Lower lobe of right lung (tissue), 2 donors: ENCODE measurements at regions not wholly inside any gene's neighbourhood (a gene's known extent, or its start where the extent isn't known, plus 50 kb on each side); places are given as distances from the start of the nearest gene placed in this dataset.

ENCODE experiments used
- ATAC-seq, 2 donors: fragments of 200-7000 bp; cut with Tn5 transposase; one replicate each; pipeline ENCODE4 v1.9.1; 2020 to 2022; ENCODE audit warnings: mild to moderate bottlenecking in 2 of 2, moderate library complexity in 2 of 2
- DNase-seq: peaks from one replicate; pipeline ENCODE4 v3.0.0-alpha.2; 2020
- H3K27ac ChIP-seq: fragments of 200-600 bp; one replicate; pipeline ENCODE4 v1.8.0; 2022
- H3K27me3 ChIP-seq: fragments of 200-600 bp; one replicate; pipeline ENCODE4 v1.8.0; 2022; ENCODE audit warnings: low read depth
- H3K36me3 ChIP-seq: fragments of 200-600 bp; one replicate; pipeline ENCODE4 v1.8.0; 2022; ENCODE audit warnings: mild to moderate bottlenecking
- H3K4me1 ChIP-seq: fragments of 200-600 bp; one replicate; pipeline ENCODE4 v1.8.0; 2022
- H3K4me3 ChIP-seq: fragments of 200-600 bp; one replicate; pipeline ENCODE4 v1.8.0; 2022; ENCODE audit warnings: mild to moderate bottlenecking
- H3K9me3 ChIP-seq: fragments of 200-600 bp; one replicate; pipeline ENCODE4 v1.8.0; 2022
- intact Hi-C: fragments of 100-400 bp; cut with DNase I; formaldehyde crosslinking; loops from one replicate; pipeline ENCODE4 v1.11.0; 2022
- TF ChIP-seq, protein P1 (sequence below): fragments of 200-600 bp; IDR thresholded peaks from one replicate; pipeline ENCODE4 v1.8.0; 2022; ENCODE audit warnings: antibody characterized with exemption, mild to moderate bottlenecking
- donor health status: DM: no; HTN: yes; CAD: no; lungs with severe emphysema.

DNA sequence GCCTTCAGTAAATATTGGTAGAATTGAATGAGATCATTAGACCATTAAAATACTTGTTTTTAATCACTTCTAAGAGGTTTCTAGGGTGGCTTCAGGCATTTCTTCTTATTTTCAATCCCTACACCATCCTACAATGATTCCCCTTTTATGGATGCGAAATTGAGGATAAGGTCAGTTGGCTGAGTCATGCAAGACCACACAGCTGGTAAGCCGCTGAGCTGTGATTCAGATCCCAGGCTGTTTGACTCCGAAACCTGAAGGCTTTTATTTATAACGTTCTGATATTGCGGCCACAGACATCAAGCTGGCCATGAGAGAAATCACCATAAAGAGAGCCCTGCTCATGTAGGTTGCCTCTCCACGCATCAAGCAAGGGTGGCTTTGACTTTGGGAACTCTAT, 133.4 kb downstream of the VAPA start:
- no peak for DNase-seq
- TF ChIP-seq, protein P1, sequence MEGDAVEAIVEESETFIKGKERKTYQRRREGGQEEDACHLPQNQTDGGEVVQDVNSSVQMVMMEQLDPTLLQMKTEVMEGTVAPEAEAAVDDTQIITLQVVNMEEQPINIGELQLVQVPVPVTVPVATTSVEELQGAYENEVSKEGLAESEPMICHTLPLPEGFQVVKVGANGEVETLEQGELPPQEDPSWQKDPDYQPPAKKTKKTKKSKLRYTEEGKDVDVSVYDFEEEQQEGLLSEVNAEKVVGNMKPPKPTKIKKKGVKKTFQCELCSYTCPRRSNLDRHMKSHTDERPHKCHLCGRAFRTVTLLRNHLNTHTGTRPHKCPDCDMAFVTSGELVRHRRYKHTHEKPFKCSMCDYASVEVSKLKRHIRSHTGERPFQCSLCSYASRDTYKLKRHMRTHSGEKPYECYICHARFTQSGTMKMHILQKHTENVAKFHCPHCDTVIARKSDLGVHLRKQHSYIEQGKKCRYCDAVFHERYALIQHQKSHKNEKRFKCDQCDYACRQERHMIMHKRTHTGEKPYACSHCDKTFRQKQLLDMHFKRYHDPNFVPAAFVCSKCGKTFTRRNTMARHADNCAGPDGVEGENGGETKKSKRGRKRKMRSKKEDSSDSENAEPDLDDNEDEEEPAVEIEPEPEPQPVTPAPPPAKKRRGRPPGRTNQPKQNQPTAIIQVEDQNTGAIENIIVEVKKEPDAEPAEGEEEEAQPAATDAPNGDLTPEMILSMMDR = no peak
- Histone ChIP-seq H3K4me1 (no peaks in the 10 kb centered on the region), H3K27me3 (no peaks in the 10 kb centered on the region), H3K9me3 (peaks cover 12% of the 10 kb centered on the region), H3K4me3 (no peak overlapping the region), H3K36me3 (no peaks in the 10 kb centered on the region), H3K27ac (no peak overlapping the region)
- no peak for ATAC-seq
- intact Hi-C loops = no loop called here

DNA sequence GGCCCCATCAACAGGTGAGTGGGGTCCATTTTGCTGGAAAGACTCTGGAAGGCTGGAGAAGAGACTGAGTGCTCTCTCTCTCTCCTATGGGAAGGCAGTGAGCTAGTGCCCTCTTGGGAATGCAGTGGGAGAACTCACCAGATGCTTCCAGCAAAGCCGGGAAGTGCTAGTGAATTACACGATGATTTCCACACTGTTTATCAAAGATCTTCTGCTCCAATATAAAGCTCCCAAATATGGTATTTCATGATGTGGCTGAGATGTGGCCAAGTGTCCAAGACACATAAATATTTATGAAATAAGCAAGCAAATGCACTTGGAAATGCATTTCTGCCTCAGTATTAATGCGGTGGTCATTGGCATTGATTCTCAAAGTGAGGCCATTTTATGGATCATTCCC, 135.9 kb downstream of the VAPA start:
- Histone ChIP-seq H3K27ac (no peak overlapping the region), H3K9me3 (no peaks in the 10 kb centered on the region), H3K27me3 (no peaks in the 10 kb centered on the region), H3K4me1 (peaks cover 6% of the 10 kb centered on the region), H3K4me3 (no peak overlapping the region), H3K36me3 (no peaks in the 10 kb centered on the region)
- DNase-seq = no peak
- TF ChIP-seq, protein P1 = no peak
- no peak for ATAC-seq
- intact Hi-C loops = no loop called here

DNA sequence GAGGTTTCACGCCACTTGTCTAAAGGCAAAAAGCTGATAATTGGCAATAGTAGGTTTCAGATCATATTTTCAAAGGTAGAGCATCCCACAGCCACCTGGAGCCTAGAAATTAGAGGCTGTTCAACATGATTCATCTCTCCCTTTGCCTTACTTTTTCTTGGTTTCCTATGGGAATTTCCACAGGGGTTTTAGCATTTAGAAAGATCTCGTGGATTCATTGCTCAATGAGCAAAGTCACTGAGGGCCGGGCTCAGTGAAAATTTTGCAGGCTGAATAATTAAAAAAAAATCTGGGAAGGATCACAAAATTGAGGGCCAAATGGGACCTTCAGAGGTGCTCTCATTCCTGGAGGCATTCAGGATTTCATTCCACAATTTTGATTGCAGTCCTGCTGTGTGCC, 137.1 kb downstream of the VAPA start:
- no peak overlapping the region for H3K4me3 ChIP-seq
- intact Hi-C loops = no loop called here
- ATAC-seq = no peak
- no peaks in the 10 kb centered on the region for H3K27me3 ChIP-seq
- no peaks in the 10 kb centered on the region for H3K9me3 ChIP-seq
- TF ChIP-seq, protein P1 = no peak
- peaks cover 12% of the 10 kb centered on the region for H3K4me1 ChIP-seq
- no peaks in the 10 kb centered on the region for H3K36me3 ChIP-seq
- no peak overlapping the region for H3K27ac ChIP-seq
- no peak for DNase-seq

DNA sequence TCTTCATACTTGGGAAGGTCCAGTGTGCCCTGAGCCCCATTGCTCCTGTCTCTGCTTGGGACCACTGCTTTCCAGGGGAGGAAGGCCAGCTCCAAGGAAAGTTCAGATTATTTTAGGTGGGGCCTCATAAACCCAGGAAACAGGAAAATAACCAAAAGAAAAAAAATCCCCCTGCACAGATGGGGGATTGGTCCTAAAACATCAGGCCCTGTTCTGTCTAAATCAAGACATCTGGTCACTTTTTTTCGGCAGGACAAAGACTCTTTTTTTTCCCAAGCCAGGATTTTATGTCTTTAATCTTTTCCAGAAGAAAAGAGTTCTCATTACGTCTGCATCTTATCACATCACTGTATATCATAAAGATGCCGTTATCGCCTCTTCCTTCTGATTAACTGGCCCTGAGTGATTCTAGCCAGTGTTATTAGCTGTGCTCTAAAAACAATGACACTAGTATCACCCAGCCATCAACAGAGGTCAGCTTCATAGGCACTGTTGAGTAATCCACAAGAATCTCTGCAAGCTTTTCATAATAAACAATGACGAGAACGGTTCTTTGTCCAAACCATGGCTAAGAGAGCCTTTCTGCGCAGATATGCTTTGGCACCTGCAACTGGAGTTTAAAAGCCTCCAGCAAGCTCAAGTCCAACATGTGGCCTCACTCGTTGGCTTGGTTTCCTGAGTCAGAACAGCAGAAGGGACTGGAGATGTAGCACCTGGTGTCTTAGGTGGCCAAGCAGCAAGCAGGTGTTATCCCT, 138.2 kb downstream of the VAPA start:
- Histone ChIP-seq H3K4me3 (no peak overlapping the region), H3K27ac (peak overlapping the region; percentile 32), H3K27me3 (no peaks in the 10 kb centered on the region), H3K4me1 (peaks cover 19% of the 10 kb centered on the region), H3K36me3 (no peaks in the 10 kb centered on the region), H3K9me3 (no peaks in the 10 kb centered on the region)
- intact Hi-C loops = no loop called here
- ATAC-seq = peak; percentile 66 to 69
- TF ChIP-seq, protein P1 = no peak
- no peak for DNase-seq

DNA sequence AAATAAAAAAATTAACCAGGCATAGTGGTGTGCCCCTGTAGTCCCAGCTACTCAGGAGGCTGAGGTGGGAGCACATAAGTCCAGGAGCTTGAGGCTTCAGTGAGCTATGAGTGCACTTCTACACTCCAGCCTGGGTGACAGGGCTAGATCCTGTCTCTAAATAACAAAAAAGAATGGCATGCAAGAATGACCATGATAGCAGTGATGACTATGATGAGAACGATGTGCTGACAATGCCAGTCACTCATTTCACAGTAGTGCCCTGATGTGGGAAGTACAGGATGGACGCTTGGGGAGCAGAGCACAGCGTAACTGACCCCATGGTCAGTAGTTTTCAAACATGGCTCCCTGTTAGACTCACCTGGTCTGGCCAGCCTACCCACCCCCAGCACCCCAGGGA, 139.1 kb downstream of the VAPA start:
- ATAC-seq (no peak), DNase-seq (no peak)
- H3K9me3 ChIP-seq = no peaks in the 10 kb centered on the region
- TF ChIP-seq, protein P1 = no peak
- no peaks in the 10 kb centered on the region for H3K36me3 ChIP-seq
- intact Hi-C loops = no loop called here
- H3K4me1 ChIP-seq = peaks cover 27% of the 10 kb centered on the region
- no peak overlapping the region for H3K4me3 ChIP-seq
- no peak overlapping the region for H3K27ac ChIP-seq
- H3K27me3 ChIP-seq = no peaks in the 10 kb centered on the region
